Lung (tissue), 11 donors: ENCODE measurements at regions not wholly inside any gene's neighbourhood (a gene's known extent, or its start where the extent isn't known, plus 50 kb on each side); places are given as distances from the start of the nearest gene placed in this dataset.

Experiments used
- ATAC-seq: fragments of 200-7000 bp; cut with Tn5 transposase; one replicate; pipeline ENCODE4 v1.9.1; 2020; ENCODE audit warnings: moderate number of reproducible peaks; ENCODE audit not compliant: insufficient read depth, low FRiP score
- DNase-seq, 3 donors: peaks; one replicate each; pipeline ENCODE4 v3.0.0-alpha.2; 2013 to 2017
- H3K27ac ChIP-seq, 2 donors: one replicate each; pipeline ENCODE4 v1.5.1; 2013; ENCODE audit warnings: mild to moderate bottlenecking in 2 of 2, moderate library complexity in 2 of 2, control low read depth in 1 of 2, inconsistent platforms in 1 of 2, low read depth in 1 of 2, low read length in 1 of 2
- H3K27me3 ChIP-seq, 3 donors: one replicate each; pipeline ENCODE4 v1.5.1; 2013; ENCODE audit warnings: low read length in 2 of 3; ENCODE audit not compliant: control insufficient read depth in 3 of 3, insufficient read depth in 3 of 3
- H3K36me3 ChIP-seq, 4 donors: one replicate each; pipeline ENCODE4 v1.5.1; 2013; ENCODE audit warnings: low read length in 4 of 4, mild to moderate bottlenecking in 1 of 4, moderate library complexity in 1 of 4; ENCODE audit not compliant: control insufficient read depth in 4 of 4, insufficient read depth in 4 of 4
- H3K4me1 ChIP-seq, 5 donors: one replicate each; pipeline ENCODE4 v1.5.1; 2013; ENCODE audit warnings: low read length in 5 of 5, mild to moderate bottlenecking in 2 of 5, moderate library complexity in 1 of 5; ENCODE audit not compliant: control insufficient read depth in 5 of 5, insufficient read depth in 5 of 5
- H3K4me3 ChIP-seq: one replicate; pipeline ENCODE4 v1.5.1; 2013; ENCODE audit warnings: mild to moderate bottlenecking, control low read depth, moderate library complexity
- H3K9ac ChIP-seq, 2 donors: one replicate each; pipeline ENCODE4 v1.5.1; 2013; ENCODE audit warnings: low read length in 2 of 2, control low read depth in 1 of 2; ENCODE audit not compliant: insufficient read depth in 1 of 2
- H3K9me3 ChIP-seq, 4 donors: one replicate each; pipeline ENCODE4 v1.5.1; 2013; ENCODE audit warnings: low read length in 3 of 4, mild to moderate bottlenecking in 1 of 4, moderate library complexity in 1 of 4; ENCODE audit not compliant: control insufficient read depth in 4 of 4, insufficient read depth in 3 of 4
- CTCF ChIP-seq: IDR thresholded peaks from 2 replicates; pipeline ENCODE4 v1.5.1; 2012; ENCODE audit warnings: mild to moderate bottlenecking; ENCODE audit errors: control extremely low read depth, extremely low read depth
- WGBS, 2 donors: extraction: QIAGEN DNeasy Blood & Tissue Kit; methylation state at CpG; one replicate each; pipeline ENCODE4 v1.1.7; 2013; 5-methylcytosine and 5-hydroxymethylcytosine counted together
- donor health status: control.
- donor health status: control.
- donor health status: Bipolar disorder and iron deficiency.
- donor health status: healthy.
- donor health status: DM: yes; HTN: yes; CAD: no.

DNA sequence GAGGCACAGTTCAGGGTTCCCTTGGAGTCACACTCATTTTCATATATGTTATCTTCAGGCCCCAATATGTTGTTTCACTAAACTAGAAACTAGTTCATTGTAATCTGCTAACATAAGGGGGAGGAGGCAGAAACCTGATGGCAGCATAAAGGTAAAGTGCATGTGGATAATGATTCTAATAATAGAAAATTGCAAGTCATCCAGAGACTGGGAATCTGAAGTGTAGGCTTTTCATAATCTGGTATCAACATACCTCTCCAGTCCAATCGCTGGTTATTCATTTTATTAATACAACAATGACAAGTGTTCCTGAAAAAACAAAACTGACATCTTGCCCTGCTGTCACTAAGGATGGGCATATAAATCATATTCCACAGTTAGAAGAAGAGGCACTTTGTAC is 326.3 kb upstream of the ZNF804A start:
- Histone ChIP-seq H3K4me3 (no peak overlapping the region), H3K9me3 (no peaks in the 10 kb centered on the region), H3K36me3 (no peaks in the 10 kb centered on the region), H3K9ac (no peak overlapping the region), H3K27ac (no peak overlapping the region), H3K27me3 (no peaks in the 10 kb centered on the region), H3K4me1 (peaks cover 0 to 2% (median 0%) of the 10 kb centered on the region in 5 donors)
- DNase-seq (no peak), ATAC-seq (no peak)
- no peak for TF ChIP-seq CTCF
- 49 to 65% methylated on average over 1 of the region's 1 CpG for WGBS, 2 donors

- Histone ChIP-seq H3K4me3 (no peak overlapping the region), H3K9me3 (no peaks in the 10 kb centered on the region), H3K9ac (no peak overlapping the region), H3K27ac (no peak overlapping the region), H3K36me3 (no peaks in the 10 kb centered on the region), H3K27me3 (no peaks in the 10 kb centered on the region), H3K4me1 (no peaks in the 10 kb centered on the region)
- DNase-seq (no peak), ATAC-seq (no peak)
- 54 to 68% methylated on average over 2 of the region's 2 CpGs for WGBS, 2 donors
- no peak for TF ChIP-seq CTCF
Measured at GRCh38 chr2:184294831-184295230, 303.5 kb upstream of the ZNF804A start.

- TF ChIP-seq CTCF: no peak
- no peaks in the 10 kb centered on the region for H3K4me1 ChIP-seq
- no peak overlapping the region for H3K9ac ChIP-seq
- no peaks in the 10 kb centered on the region for H3K36me3 ChIP-seq
- no peak for ATAC-seq
- H3K4me3 ChIP-seq: no peak overlapping the region
- H3K9me3 ChIP-seq: no peaks in the 10 kb centered on the region
- no peak for DNase-seq
- H3K27ac ChIP-seq: no peak overlapping the region
- no peaks in the 10 kb centered on the region for H3K27me3 ChIP-seq
- 88 to 94% methylated on average over 2 of the region's 2 CpGs for WGBS, 2 donors
Measured at GRCh38 chr2:184297085-184297484, 301.2 kb upstream of the ZNF804A start.

DNA sequence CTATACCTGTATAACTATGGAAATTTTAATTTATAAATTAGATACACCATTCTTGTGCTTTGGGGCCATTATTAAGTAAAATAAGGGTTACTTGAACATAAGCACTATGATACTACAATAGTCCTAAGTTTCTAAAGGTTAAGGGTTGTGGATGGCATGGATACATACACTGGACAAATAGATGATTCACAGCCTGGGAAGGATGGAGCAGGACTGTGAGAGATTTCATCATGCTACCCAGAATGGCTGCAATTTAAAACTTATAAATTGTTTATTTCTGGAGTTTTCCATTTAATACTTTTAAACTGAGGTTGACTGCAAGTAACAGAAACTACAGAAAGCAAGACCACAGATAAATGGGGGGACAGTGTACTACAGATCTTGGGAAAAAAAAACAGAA is 295.8 kb upstream of the ZNF804A start:
- ATAC-seq: no peak
- Histone ChIP-seq H3K27ac (no peak overlapping the region), H3K27me3 (no peaks in the 10 kb centered on the region), H3K4me1 (no peaks in the 10 kb centered on the region), H3K9ac (no peak overlapping the region), H3K36me3 (no peaks in the 10 kb centered on the region), H3K9me3 (no peaks in the 10 kb centered on the region), H3K4me3 (no peak overlapping the region)
- no peak for TF ChIP-seq CTCF
- no peak for DNase-seq
